ENCODE measurements at regions not wholly inside any gene's neighbourhood (a gene's known extent, or its start where the extent isn't known, plus 50 kb on each side); places are given as distances from the start of the nearest gene placed in this dataset.
"Not testable (repeated sequence)": the region's sequence is repeated elsewhere in the genome, so short reads cannot be mapped to it uniquely, and the experiment has no call there.

DNA sequence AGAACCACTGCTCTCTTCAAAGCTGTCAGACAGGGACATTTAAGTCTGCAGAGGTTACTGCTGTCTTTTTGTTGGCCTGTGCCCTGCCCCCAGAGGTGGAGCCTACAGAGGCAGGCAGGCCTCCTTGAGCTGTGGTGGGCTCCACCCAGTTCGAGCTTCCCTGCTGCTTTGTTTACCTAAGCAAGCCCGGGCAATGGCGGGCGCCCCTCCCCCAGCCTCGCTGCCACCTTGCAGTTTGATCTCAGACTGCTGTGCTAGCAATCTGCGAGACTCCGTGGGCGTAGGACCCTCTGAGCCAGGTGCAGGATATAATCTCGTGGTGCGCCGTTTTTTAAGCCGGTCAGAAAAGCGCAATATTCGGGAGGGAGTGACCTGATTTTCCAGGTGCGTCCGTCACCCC is 138.9 kb downstream of the KCNS3 start:
- POLR2A ChIA-PET, DNase-seq, H3K4me1 Mint-ChIP-seq, H3K27ac Mint-ChIP-seq, H3K4me3 Mint-ChIP-seq, ATAC-seq: not testable (repeated sequence)
- Mint-ChIP-seq H3K27me3 (peaks cover 0 to 11% (median 0%) of the 10 kb centered on the region in 5 donors), H3K9me3 (peaks cover 9 to 40% (median 25%) of the 10 kb centered on the region in 9 donors), H3K36me3 (peaks cover 0 to 11% (median 0%) of the 10 kb centered on the region in 3 donors)

DNA sequence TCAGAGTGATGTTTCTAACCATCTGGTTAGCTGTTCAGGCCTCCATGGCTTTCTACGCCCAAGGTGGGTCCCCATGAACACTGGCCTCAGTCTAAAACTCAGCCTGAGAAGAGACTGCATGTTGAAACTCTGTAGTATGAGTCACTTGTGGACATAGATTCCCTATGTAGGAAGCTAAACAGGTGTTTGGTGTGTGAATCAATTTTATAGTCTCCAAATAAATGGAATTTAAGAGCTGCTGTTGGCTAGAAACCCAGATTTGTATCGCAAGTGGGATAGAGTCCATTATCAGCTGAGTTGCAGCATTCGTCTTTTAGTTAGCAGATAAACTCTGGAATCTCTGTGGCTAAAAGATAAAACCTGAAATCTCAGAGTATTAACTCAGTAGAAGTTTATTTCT is 131.4 kb downstream of the KCNS3 start:
- Mint-ChIP-seq H3K4me1 (no peaks in the 10 kb centered on the region), H3K4me3 (no peak overlapping the region), H3K27ac (no peak overlapping the region), H3K9me3 (peaks cover 0 to 20% (median 4%) of the 10 kb centered on the region in 9 donors), H3K36me3 (no peaks in the 10 kb centered on the region), H3K27me3 (peaks cover 0 to 6% (median under 1%) of the 10 kb centered on the region in 5 donors)
- POLR2A ChIA-PET: no interaction called here
- DNase-seq (no peak), ATAC-seq (no peak)

DNA sequence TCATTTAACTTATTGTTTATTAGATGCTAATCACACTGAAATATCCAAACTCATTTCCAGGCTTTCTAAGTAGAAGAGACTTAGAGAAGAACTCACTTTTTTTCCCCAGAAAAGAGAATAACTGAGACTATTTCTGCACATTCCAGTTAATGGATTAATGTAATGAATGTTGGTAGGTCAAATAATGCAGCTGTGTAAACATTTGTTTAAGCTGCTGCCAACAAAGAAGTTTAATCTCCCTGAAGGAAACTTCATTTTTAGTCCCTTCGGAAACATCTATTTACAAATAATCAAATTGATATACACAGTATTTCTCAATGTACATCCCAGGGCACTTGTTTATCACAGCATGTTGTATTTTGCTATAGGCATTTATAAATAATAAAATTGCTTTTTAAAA is 126.9 kb downstream of the KCNS3 start:
- peaks cover 0 to 20% (median 11%) of the 10 kb centered on the region in 9 donors for H3K9me3 Mint-ChIP-seq
- no peaks in the 10 kb centered on the region for H3K4me1 Mint-ChIP-seq
- peaks cover 0 to 9% (median 5%) of the 10 kb centered on the region in 5 donors for H3K27me3 Mint-ChIP-seq
- no peaks in the 10 kb centered on the region for H3K36me3 Mint-ChIP-seq
- H3K4me3 Mint-ChIP-seq: no peak overlapping the region
- ATAC-seq (no peak), DNase-seq (no peak)
- POLR2A ChIA-PET: no interaction called here
- no peak overlapping the region for H3K27ac Mint-ChIP-seq

DNA sequence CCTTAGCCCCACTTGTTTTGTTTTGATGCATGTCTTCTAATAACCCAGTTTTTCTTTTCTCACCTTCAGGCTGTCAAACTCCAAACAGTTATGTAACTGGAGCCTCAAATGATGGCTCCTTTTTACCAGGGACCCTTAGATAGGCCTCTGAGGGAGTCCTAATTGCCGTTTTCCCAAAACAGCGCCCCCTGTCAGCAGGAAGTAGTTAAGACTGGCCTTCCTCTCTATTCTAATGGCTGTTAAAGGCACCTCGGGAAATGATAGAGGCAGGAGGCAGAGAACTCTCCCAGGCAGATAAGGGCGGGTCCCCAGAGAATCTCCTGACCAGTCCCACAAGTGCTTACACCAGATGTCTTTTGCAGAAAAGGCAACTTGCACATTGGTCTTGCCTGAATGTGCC is 123.2 kb downstream of the KCNS3 start:
- Mint-ChIP-seq H3K27me3 (peaks cover 0 to 10% (median 5%) of the 10 kb centered on the region in 5 donors), H3K27ac (no peak overlapping the region), H3K4me3 (no peak overlapping the region), H3K4me1 (no peaks in the 10 kb centered on the region), H3K9me3 (peaks cover 0 to 28% (median 16%) of the 10 kb centered on the region in 9 donors), H3K36me3 (peaks cover 0 to 2% (median 0%) of the 10 kb centered on the region in 3 donors)
- ATAC-seq (no peak), DNase-seq (no peak)
- POLR2A ChIA-PET: no interaction called here

DNA sequence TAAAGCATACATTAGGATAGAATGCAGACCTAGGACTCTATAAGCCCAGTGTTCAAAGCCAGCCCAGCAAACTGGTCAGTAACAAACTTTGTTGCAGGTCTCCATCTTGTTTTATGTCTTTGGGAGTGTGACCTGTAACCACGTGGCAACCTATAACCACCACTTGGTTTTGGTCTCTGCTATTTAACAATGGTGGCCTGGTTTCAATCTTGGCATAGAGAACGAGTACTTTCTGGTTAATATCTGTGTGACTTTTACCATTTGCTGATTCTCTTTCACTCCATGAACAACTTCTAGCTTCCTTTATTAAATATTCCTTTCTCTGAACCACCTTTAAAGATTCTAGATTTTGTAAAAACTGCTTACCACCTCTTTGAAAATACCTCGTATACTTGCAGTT is 118.5 kb downstream of the KCNS3 start:
- ATAC-seq (no peak), DNase-seq (no peak)
- peaks cover 0 to 11% (median 3%) of the 10 kb centered on the region in 5 donors for H3K27me3 Mint-ChIP-seq
- H3K9me3 Mint-ChIP-seq: peaks cover 0 to 29% (median 17%) of the 10 kb centered on the region in 9 donors
- POLR2A ChIA-PET: no interaction called here
- H3K36me3 Mint-ChIP-seq: peaks cover 0 to 4% (median 0%) of the 10 kb centered on the region in 3 donors
- H3K27ac Mint-ChIP-seq: no peak overlapping the region
- no peaks in the 10 kb centered on the region for H3K4me1 Mint-ChIP-seq
- no peak overlapping the region for H3K4me3 Mint-ChIP-seq

DNA sequence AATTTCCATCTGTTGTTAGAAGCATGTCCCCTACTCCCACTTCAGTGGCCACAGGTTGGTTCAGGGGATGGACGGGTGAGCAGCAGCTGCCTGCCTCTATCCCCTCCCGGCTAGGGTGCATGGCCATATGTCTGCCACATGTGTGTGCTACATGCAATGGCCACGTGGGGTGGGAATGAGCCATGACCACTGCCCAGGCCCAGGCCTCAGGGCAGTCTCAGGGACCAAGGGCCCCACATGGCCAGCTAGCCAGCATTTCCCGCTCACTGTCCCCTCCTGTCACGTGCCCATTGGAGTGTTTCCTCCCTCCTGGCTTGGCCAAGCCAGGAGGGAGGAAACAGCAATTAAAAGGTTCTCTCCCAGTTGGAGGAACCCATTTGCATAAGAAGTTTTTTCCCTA is 117.1 kb downstream of the KCNS3 start:
- Mint-ChIP-seq H3K27ac (peak overlapping the region in 1 of 10 donors; percentile 40), H3K27me3 (peaks cover 0 to 11% (median 3%) of the 10 kb centered on the region in 5 donors), H3K4me1 (no peaks in the 10 kb centered on the region), H3K9me3 (peaks cover 0 to 29% (median 14%) of the 10 kb centered on the region in 9 donors), H3K4me3 (no peak overlapping the region), H3K36me3 (peaks cover 0 to 4% (median 0%) of the 10 kb centered on the region in 3 donors)
- no peak for DNase-seq
- POLR2A ChIA-PET: no interaction called here
- no peak for ATAC-seq

All from naive thymus-derived CD8-positive, alpha-beta T cell (primary cell).